ENCODE measurements at regions not wholly inside any gene's neighbourhood (a gene's known extent, or its start where the extent isn't known, plus 50 kb on each side); places are given as distances from the start of the nearest gene placed in this dataset.

DNA sequence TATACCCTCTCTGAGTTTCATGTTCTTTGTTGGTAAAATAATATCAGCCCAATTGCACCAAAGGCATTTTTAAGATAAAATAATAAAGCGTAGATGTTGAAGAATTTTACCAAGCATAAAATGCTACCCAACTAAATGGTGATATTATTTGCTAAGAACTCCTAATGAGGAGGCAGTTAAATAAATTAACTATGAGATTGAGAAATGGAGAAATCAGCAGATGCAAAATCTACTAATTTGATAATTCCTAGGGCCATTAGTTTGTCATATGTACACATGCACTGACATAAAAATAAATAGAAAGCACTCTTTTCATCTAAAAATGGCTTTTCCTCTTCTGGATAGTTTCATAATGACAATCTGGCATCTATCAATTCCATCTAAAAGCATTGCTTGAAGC, 681.5 kb upstream of the FAM98A start:
- ChIA-PET CTCF (no interaction called here), POLR2A (ENCODE audit: low non-redundant PET) (no interaction called here)

DNA sequence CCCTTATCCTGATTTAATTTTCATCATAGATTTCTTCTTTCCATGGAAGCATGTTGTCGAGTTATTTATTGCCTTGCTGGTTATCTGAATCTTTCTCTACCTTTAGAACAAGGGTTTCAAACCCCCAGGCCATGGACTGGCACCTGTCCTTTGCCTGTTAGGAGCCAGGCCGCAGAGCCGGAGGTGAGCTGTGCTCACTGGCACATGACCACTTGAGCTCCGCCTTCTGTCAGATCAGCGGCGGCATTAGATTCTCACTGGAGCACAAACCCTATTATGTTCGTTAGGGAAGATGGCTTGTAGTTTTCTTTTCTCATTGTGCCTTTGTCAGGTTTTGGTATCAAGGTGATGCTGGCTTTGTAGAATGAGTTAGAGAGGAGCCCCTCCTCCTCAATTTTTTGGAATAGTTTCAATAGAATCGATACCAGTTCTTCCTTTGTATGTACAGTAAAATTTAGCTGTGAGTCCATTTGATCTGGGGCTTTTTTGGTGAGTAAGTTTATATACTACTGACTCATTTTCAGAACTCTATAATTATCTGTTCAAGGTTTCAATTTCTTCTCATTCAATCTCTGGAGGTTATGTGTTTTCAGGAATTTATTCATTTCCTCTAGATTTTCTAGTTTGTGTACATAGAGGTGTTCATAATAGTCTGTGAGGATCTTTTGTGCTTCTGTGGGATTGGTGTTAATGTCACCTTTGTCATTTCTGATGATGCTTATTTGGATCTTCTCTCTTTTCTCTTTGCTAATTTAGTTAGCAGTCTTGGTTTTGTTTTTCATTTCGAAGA, 668.0 kb upstream of the FAM98A start:
- CTCF ChIA-PET, result no interaction called here
- TF ChIP-seq, protein P1, sequence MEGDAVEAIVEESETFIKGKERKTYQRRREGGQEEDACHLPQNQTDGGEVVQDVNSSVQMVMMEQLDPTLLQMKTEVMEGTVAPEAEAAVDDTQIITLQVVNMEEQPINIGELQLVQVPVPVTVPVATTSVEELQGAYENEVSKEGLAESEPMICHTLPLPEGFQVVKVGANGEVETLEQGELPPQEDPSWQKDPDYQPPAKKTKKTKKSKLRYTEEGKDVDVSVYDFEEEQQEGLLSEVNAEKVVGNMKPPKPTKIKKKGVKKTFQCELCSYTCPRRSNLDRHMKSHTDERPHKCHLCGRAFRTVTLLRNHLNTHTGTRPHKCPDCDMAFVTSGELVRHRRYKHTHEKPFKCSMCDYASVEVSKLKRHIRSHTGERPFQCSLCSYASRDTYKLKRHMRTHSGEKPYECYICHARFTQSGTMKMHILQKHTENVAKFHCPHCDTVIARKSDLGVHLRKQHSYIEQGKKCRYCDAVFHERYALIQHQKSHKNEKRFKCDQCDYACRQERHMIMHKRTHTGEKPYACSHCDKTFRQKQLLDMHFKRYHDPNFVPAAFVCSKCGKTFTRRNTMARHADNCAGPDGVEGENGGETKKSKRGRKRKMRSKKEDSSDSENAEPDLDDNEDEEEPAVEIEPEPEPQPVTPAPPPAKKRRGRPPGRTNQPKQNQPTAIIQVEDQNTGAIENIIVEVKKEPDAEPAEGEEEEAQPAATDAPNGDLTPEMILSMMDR (conservative IDR thresholded peaks at IDR 0.05; ENCODE audit: low read depth), result no peak
- no peak overlapping the region for H3K27ac ChIP-seq
- DNase-seq (ENCODE audit: low spot score), result no peak
- POLR2A ChIA-PET (ENCODE audit: low non-redundant PET), result no interaction called here

More for the DNA sequence above, 681.5 kb upstream of the FAM98A start:
- DNase-seq (ENCODE audit: low spot score), result no peak
- TF ChIP-seq, protein P1 (conservative IDR thresholded peaks at IDR 0.05; ENCODE audit: low read depth), result no peak
- no peak overlapping the region for H3K27ac ChIP-seq

DNA sequence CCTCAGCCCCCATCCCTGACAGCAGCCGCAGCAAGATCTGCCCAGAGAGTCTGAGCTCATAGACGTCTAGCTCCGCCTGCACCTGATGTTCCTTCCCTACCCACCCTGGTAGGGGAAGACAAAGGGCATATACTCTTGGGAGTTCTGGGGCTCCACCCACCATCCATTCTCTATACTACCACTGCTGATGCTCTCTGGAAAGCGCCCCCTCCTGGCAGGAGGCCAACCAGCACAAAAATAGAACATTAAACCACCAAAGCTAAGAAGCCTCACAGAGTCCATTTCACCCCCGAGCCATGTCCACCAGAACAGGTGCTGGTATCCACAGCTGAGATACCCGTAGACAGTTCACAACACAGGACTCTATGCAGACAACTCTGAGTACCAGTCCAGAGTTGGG, 662.6 kb upstream of the FAM98A start:
- ChIA-PET CTCF (interaction anchor here (0.6 kb wide), 1 partner anchor 609 kb away, joined by 3 read pairs; no protein-coding TSS in a partner anchor), POLR2A (ENCODE audit: low non-redundant PET) (no interaction called here)
- TF ChIP-seq, protein P1 (conservative IDR thresholded peaks at IDR 0.05; ENCODE audit: low read depth), result no peak
- no peak overlapping the region for H3K27ac ChIP-seq
- DNase-seq (ENCODE audit: low spot score), result no peak

DNA sequence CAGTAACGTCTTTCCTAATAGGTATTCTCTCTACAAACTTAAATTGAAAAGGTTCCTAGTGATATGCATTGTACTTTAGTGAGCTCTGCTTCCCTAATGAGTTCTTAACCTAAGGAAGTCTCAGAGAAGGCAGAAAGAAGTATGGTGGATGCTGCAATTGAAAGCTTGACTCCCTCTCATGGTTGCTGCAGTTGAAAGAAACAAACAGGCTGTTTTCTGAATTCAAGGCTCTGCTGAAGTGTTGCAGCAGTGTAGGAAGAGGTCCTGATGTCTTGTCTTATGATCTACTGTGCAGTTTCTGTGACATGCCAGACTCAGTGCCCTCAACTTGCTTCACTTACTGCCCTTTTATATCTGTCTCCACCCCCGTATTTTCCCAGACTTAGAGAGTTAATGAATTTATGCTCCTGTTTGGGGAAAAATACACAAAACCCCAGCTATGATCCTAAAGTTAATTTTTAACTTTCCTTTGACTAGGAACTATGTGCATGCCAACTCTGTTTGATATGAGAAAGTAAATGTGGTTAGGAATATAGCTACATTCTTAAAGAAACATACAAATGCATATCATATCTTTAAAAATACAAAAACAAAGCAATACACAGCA, 655.3 kb upstream of the FAM98A start:
- ChIA-PET POLR2A (ENCODE audit: low non-redundant PET) (no interaction called here), CTCF (no interaction called here)
- TF ChIP-seq, protein P1 (conservative IDR thresholded peaks at IDR 0.05; ENCODE audit: low read depth), result no peak
- H3K27ac ChIP-seq, result no peak overlapping the region
- no peak for DNase-seq (ENCODE audit: low spot score)

DNA sequence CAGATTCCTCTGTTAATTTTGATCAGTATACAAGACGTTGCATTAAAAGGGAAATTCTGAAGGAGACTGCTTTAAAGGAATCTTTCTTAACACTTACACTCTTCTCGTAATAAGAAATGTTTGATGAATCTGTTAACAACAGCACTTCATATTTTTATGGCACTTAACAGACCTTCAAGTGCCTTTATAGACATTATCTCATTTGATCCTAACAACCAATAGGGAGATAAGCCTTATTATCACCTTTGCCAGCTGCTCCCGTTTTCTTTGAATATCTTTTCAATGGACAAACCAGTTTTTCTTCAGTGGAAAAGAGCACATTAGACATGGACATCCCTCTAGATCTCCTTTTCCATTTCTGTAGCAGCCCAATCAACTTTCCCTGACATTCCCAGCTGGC, 653.0 kb upstream of the FAM98A start:
- ChIA-PET POLR2A (ENCODE audit: low non-redundant PET) (no interaction called here), CTCF (no interaction called here)
- TF ChIP-seq, protein P1 (conservative IDR thresholded peaks at IDR 0.05; ENCODE audit: low read depth), result no peak
- no peak for DNase-seq (ENCODE audit: low spot score)
- H3K27ac ChIP-seq, result no peak overlapping the region

DNA sequence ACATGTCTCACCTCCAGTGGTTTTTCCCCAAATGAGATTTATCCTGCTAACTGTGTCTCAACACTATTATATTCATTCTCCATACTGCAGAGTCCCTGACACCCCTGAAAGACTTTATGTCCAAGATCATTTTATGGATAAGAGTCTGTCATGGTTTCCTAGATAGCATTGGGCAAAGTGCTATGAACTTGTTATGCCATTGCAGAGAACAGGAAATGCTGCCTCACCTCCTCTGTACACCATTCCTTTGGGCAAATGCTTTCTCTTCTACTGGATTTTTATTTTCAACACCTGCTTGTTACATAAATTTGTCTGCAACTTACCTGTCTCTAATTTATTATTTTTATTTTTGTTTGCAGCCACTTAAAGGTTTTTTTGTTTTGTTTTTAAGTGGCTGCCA, 652.5 kb upstream of the FAM98A start:
- no peak for DNase-seq (ENCODE audit: low spot score)
- POLR2A ChIA-PET (ENCODE audit: low non-redundant PET), result no interaction called here
- TF ChIP-seq, protein P1 (conservative IDR thresholded peaks at IDR 0.05; ENCODE audit: low read depth), result no peak
- no peak overlapping the region for H3K27ac ChIP-seq
- CTCF ChIA-PET, result no interaction called here
